Chondrocyte (in vitro differentiated cells): ENCODE measurements at regions not wholly inside any gene's neighbourhood (a gene's known extent, or its start where the extent isn't known, plus 50 kb on each side); places are given as distances from the start of the nearest gene placed in this dataset.

Experiments
- DNase-seq: peaks from one replicate; pipeline ENCODE4 v3.0.0; 2021; ENCODE audit warnings: mixed read lengths, low spot score
- H3K27ac Mint-ChIP-seq: one replicate; pipeline ENCODE4 v1.8.0; 2021; ENCODE audit warnings: mild to moderate bottlenecking, moderate library complexity, mixed read lengths; ENCODE audit not compliant: unreplicated experiment
- H3K27me3 Mint-ChIP-seq: 2 replicates; pipeline ENCODE4 v1.8.0; 2021; ENCODE audit warnings: low read depth, mixed read lengths
- H3K36me3 Mint-ChIP-seq: 2 replicates; pipeline ENCODE4 v1.8.0; 2021; ENCODE audit warnings: low read depth, mixed read lengths
- H3K4me1 Mint-ChIP-seq: 2 replicates; pipeline ENCODE4 v1.8.0; 2021; ENCODE audit warnings: low read depth, mild to moderate bottlenecking, mixed read lengths
- H3K4me3 Mint-ChIP-seq: one replicate; pipeline ENCODE4 v1.8.0; 2021; ENCODE audit warnings: mild to moderate bottlenecking, moderate library complexity, mixed read lengths; ENCODE audit not compliant: unreplicated experiment
- H3K9me3 Mint-ChIP-seq: 2 replicates; pipeline ENCODE4 v1.8.0; 2021; ENCODE audit warnings: low read depth, mixed read lengths
- TF ChIP-seq, protein P1 (sequence below): fragments of 200-600 bp; sonication (generic); IDR thresholded peaks from 2 replicates; pipeline ENCODE4 v1.5.0; 2021; ENCODE audit warnings: antibody characterized with exemption, mild to moderate bottlenecking, moderate library complexity

DNA sequence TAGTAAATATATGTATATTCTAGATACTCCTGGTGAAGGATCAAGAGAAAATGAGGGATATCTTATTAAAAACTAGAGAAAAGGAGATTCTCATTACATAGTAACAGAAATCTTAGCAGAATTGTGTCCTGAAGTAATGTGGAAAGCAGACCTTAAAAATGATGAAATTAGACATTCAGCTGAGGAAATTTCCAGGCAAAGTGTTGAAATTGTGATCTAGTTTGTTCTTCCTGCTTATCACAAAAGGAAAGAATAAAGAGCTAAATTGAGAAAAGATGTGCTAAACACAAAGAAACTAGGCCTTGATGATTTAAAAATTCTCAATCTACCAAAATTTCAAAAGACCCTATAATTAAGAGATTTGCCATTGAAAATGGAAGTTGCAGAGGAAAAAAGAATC, 362.6 kb upstream of the PLSCR5 start:
- Mint-ChIP-seq H3K9me3 (no peaks in the 10 kb centered on the region), H3K27ac (peak overlapping the region; percentile 58), H3K4me1 (peaks cover 22% of the 10 kb centered on the region), H3K4me3 (no peak overlapping the region), H3K36me3 (peaks cover 1% of the 10 kb centered on the region), H3K27me3 (no peaks in the 10 kb centered on the region)
- TF ChIP-seq, protein P1, sequence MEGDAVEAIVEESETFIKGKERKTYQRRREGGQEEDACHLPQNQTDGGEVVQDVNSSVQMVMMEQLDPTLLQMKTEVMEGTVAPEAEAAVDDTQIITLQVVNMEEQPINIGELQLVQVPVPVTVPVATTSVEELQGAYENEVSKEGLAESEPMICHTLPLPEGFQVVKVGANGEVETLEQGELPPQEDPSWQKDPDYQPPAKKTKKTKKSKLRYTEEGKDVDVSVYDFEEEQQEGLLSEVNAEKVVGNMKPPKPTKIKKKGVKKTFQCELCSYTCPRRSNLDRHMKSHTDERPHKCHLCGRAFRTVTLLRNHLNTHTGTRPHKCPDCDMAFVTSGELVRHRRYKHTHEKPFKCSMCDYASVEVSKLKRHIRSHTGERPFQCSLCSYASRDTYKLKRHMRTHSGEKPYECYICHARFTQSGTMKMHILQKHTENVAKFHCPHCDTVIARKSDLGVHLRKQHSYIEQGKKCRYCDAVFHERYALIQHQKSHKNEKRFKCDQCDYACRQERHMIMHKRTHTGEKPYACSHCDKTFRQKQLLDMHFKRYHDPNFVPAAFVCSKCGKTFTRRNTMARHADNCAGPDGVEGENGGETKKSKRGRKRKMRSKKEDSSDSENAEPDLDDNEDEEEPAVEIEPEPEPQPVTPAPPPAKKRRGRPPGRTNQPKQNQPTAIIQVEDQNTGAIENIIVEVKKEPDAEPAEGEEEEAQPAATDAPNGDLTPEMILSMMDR, result no peak
- no peak for DNase-seq

GRCh38 chr3:146966124-146966523, 361.0 kb upstream of the PLSCR5 start:
- H3K4me3 Mint-ChIP-seq, result no peak overlapping the region
- no peak for DNase-seq
- peaks cover 3% of the 10 kb centered on the region for H3K36me3 Mint-ChIP-seq
- no peak overlapping the region for H3K27ac Mint-ChIP-seq
- no peaks in the 10 kb centered on the region for H3K27me3 Mint-ChIP-seq
- H3K9me3 Mint-ChIP-seq, result peaks cover 4% of the 10 kb centered on the region
- TF ChIP-seq, protein P1, result no peak
- peaks cover 22% of the 10 kb centered on the region for H3K4me1 Mint-ChIP-seq

- DNase-seq, result no peak
- no peak overlapping the region for H3K27ac Mint-ChIP-seq
These were observed 348.4 kb upstream of the PLSCR5 start for GRCh38 chr3:146953511-146953981.

GRCh38 chr3:146948985-146949384, 343.8 kb upstream of the PLSCR5 start:
- TF ChIP-seq, protein P1, result no peak
- Mint-ChIP-seq H3K36me3 (peaks cover 1% of the 10 kb centered on the region), H3K4me3 (no peak overlapping the region), H3K9me3 (peaks cover 6% of the 10 kb centered on the region), H3K27ac (no peak overlapping the region), H3K27me3 (no peaks in the 10 kb centered on the region), H3K4me1 (peaks cover 9% of the 10 kb centered on the region)
- no peak for DNase-seq

More at GRCh38 chr3:146953511-146953981, 348.4 kb upstream of the PLSCR5 start:
- no peaks in the 10 kb centered on the region for H3K9me3 Mint-ChIP-seq
- peak overlapping the region; percentile 10 for H3K4me3 Mint-ChIP-seq
- H3K4me1 Mint-ChIP-seq, result peaks cover 13% of the 10 kb centered on the region
- H3K27me3 Mint-ChIP-seq, result peaks cover 2% of the 10 kb centered on the region
- H3K36me3 Mint-ChIP-seq, result no peaks in the 10 kb centered on the region
- TF ChIP-seq, protein P1, result no peak

DNA sequence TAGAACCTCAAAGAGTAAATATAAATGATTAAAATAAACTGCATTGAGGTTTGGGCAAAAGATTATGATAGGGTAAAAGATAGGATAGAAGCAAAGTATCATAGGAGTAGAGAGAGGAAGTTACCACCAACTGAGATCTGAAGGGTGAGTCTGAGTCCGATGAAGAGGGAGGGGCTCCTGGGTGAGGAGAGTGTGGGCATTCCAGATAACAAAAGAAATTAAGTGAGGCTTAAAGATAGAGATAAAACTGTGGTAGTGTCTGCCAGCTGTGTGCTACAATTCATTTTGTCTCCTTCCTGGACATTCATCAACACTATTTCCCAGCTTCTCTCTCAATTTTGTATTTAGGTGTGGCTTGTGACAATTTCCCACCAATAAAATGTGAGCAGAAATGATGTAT, 343.0 kb upstream of the PLSCR5 start:
- Mint-ChIP-seq H3K4me1 (peaks cover under 1% of the 10 kb centered on the region), H3K27me3 (no peaks in the 10 kb centered on the region), H3K27ac (no peak overlapping the region), H3K36me3 (peaks cover 1% of the 10 kb centered on the region), H3K4me3 (no peak overlapping the region), H3K9me3 (peaks cover 8% of the 10 kb centered on the region)
- no peak for DNase-seq
- TF ChIP-seq, protein P1, result no peak
